NCI-H2107 treated with DMSO at 0.1 percent for 48 hours (cell line): ENCODE measurements at regions not wholly inside any gene's neighbourhood (a gene's known extent, or its start where the extent isn't known, plus 50 kb on each side); places are given as distances from the start of the nearest gene placed in this dataset.
A peak's percentile ranks its signal among the peaks of the same experiment; 100 is the strongest.
"Not testable (repeated sequence)": the region's sequence is repeated elsewhere in the genome, so short reads cannot be mapped to it uniquely, and the experiment has no call there.

ENCODE experiments used
- DNase-seq: peaks from one replicate; lab custom pipeline; 2025; ENCODE audit not compliant: unreplicated experiment; lab: John Stamatoyannopoulos, UW

DNA sequence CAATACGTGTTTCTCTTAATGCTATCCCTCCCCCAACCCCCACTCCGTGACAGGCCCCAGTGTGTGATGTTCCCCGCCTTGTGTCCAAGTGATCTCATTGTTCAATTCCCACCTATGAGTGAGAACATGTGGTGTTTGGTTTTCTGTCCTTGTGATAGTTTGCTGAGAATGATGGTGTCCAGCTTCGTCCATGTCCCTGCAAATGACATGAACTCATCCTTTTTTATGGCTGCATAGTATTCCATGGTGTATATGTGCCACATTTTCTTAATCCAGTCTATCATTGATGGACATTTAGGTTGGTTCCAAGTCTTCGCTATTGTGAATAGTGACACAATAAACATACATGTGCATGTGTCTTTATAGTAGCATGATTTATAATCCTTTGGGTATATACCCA lies 52.5 kb downstream of the KIAA0408 start:
- DNase-seq: not testable (repeated sequence)

DNA sequence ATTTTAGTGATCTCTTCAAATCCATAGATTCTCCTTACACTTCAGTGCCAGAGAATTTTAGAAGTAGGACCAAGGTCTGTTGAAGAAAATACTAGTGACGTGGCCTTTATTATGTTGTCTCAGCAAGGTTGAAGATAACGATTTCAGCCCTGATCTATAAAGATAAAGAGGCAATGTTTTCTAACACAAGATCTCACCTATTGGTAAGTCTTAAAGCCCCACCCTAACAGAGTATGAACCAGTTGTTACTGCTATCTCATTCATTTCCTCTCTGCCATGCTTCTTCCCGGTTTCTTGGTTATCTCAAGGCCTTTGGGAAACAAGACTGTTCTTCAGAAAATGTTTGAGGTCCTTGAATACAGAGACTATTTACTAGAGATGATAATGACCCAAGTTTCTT lies 53.1 kb downstream of the KIAA0408 start:
- DNase-seq: no peak

DNA sequence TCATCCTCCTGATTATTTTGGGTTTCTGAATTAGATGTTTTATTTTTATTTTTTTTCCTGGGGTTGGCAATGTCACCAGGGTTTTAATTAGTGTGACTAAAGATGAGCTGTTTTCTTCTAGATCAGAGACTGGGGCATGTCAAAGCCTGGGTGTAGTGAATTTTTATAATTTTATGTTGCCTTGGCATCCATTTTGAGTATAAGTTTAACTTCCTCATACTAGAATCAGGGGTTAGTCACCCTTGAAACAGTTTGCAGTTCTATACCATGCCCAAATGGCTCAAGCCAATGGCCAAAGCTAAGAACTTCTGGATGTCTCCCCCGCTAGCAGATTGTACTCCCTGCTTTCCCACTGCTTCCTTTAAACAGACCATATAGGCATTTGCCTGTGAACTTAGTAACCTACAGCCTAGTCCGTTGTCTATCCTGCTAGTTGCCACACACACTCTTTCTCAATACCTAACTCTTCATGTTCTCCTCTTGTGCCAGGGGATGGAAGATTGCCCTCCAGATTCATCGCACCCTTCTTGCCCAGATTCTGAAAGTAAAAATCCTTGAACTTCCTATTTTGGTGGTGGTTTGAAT lies 54.5 kb downstream of the KIAA0408 start:
- no peak for DNase-seq

DNA sequence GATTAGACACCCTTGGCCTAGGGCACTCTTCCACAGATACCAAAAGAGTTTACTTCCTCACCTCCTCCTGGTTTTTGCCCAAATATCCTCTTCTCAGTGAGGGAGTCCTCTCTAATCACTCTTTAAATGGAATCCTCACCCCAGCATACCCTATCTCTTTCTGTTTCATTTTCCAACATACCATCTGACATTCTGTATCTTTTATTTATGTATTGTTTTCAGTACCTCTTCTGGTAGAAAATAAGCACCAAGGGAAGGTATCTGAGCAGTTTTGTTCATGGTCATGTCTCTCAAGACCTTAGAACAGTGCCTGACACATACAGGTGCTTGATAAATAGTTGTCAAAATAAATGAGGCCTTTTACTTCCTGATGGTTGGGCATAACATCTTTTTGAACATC lies 55.1 kb downstream of the KIAA0408 start:
- DNase-seq: no peak

DNA sequence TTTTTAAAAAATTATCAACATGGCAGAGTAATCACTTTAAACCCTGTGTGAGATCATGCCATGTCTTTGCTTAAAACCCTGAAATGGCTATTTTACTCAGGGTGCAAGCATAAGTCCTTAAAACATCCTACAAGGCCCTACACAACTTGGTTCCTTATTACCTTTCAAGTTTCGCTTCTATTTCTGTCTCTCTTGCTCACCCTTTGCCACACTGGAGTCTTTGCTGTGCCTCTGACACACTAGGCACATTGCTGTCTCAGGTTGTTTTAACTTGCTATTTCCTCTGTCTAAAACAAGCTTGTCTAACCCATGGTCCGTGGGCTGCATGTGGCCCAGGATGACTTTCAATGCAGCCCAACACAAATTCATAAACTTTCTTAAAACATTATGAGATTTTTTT lies 55.6 kb downstream of the KIAA0408 start:
- no peak for DNase-seq

DNA sequence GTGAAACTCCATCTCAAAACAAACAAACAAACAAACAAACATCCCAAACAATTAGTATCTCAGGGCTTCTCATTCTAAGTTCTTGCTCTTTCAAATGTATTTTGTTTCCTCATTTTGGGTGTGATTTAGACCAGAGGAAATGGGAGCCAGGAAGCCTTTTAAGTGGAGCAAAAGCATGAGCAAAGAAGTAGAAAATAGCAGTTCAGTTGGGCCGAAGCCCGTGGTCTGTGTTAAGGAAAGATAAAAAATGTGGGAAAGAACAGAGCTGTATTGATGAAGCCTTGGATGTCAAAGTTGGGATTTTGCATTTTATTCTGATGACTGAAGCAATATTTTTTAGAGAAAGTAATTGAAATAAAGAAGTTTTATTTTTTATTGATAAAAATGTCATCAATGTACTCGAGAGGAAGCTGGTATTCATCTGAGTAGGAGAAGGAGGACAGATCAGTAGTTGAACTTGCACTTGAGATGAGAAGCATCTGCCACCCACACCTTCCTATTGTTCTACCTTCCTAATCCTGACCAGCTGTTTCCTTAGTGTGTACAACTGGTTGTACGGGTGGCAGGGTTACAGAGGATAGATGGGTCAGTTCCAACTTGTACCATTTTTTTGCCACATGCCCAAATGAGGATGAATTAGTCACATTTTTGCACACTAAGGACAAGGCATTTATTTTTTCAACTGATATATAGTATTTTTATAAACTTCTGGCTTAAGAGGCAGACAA lies 56.1 kb downstream of the KIAA0408 start:
- no peak for DNase-seq

DNA sequence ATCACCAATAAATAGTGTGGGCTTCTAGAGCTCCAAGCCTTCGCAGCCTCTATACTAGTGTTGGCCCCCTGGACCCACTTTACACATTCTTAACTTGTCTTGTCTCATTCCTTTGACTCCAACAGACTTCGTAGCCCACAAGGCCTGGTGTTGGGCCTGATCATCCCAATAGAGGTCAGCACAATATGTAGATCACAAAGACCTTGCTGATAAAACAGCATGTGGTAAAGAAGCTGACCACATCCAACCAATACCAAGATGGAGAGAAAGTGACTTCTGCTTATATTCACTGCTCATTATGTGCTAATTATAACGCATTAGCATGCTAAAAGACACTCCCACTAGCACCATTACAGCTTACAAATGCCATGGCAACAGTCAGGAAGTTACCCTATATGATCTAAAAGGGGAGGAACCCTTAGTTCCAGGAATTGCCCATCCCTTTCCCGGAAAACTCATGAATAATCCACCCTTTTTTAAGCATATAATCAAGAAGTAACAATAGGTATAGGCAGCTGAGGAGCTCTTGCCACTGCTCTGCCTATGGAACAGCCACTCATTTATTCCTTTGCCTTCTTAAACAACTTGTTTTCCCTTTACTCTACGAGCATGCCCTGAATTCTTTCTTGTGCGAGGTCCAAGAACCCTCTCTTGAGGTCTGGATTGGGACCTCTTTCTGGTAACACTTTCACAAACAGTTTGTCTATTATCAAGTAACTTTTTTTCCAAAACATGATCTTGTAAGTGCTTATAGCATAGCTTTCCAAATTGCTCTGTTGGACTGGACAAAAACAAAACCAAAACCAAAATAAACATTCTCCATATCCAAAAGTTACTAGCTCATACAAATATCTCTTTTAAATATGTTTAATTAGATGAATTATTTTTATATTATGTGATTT lies 54.6 kb upstream of the ECHDC1 start:
- DNase-seq: no peak

DNA sequence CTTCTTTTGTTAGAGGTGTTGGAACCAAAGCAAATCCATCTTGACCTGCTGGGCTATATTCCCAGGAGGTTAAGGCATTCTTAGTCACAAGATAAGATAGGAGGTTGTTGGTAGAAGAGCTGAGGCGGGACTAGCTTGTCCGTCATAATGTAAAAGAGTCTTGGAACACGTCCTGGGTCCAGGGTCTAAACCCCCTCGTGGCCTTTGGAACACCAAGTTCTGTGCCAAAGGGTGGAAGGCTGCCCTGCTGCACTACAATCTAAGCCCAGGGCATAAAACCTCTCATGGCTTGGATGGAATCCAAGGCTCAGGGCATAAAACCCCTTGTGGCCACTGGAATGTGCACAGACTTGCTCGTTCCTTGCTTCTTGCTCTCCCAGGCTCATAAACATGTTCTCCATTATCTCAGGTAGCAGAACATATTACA lies 53.8 kb upstream of the ECHDC1 start:
- peak; percentile 59 for DNase-seq
